MCF 10A (cell line): ENCODE measurements at regions not wholly inside any gene's neighbourhood (a gene's known extent, or its start where the extent isn't known, plus 50 kb on each side); places are given as distances from the start of the nearest gene placed in this dataset.

ENCODE experiments used
- BruUV-seq: library from RNA; stranded (reverse); fragments of 400-500 nt; replicated peaks from 2 replicates; lab custom pipeline; 2021; lab: Mats Ljungman, UMichigan
- CTCF ChIA-PET: fragments of 300-600 bp; sonication (Branson Sonifier 250); formaldehyde crosslinking; extraction: SDS; loops from one replicate; lab custom pipeline; 2021; ENCODE audit warnings: antibody characterized with exemption, inconsistent platforms; lab: Yijun Ruan, JAX
- POLR2A ChIA-PET: fragments of 300-600, 350-650 bp; sonication (Branson Sonifier 250); formaldehyde crosslinking; extraction: SDS; loops from one replicate; lab custom pipeline; 2020; ENCODE audit warnings: antibody characterized with exemption, inconsistent platforms; lab: Yijun Ruan, JAX
- DNase-seq: peaks from one replicate; pipeline ENCODE4 v3.0.0-alpha.2; 2018; ENCODE audit not compliant: unreplicated experiment
- H3K27ac Mint-ChIP-seq: one replicate; pipeline ENCODE4 v1.8.0; 2022; ENCODE audit warnings: mild to moderate bottlenecking, low read depth, mixed read lengths; ENCODE audit not compliant: unreplicated experiment
- H3K27me3 Mint-ChIP-seq: one replicate; pipeline ENCODE4 v1.8.0; 2022; ENCODE audit warnings: mixed read lengths; ENCODE audit not compliant: insufficient read depth, unreplicated experiment
- H3K36me3 Mint-ChIP-seq: one replicate; pipeline ENCODE4 v1.8.0; 2022; ENCODE audit warnings: mild to moderate bottlenecking, moderate library complexity, mixed read lengths; ENCODE audit not compliant: insufficient read depth, unreplicated experiment
- H3K4me1 Mint-ChIP-seq: one replicate; pipeline ENCODE4 v1.8.0; 2022; ENCODE audit warnings: mixed read lengths; ENCODE audit not compliant: insufficient read depth, unreplicated experiment
- H3K4me3 Mint-ChIP-seq: one replicate; pipeline ENCODE4 v1.8.0; 2022; ENCODE audit warnings: mild to moderate bottlenecking, moderate library complexity, mixed read lengths; ENCODE audit not compliant: unreplicated experiment
- H3K9me3 Mint-ChIP-seq: one replicate; pipeline ENCODE4 v1.8.0; 2022; ENCODE audit warnings: mixed read lengths; ENCODE audit not compliant: unreplicated experiment
- intact Hi-C: fragments of 100-400 bp; cut with micrococcal nuclease; formaldehyde crosslinking; loops from 2 replicates; pipeline ENCODE4 v1.14.1; 2022
- TF ChIP-seq, protein P1 (sequence below): fragments of 200-600 bp; IDR thresholded peaks from one replicate; pipeline ENCODE4 v1.8.0; 2022; ENCODE audit warnings: antibody characterized with exemption, mild to moderate bottlenecking; ENCODE audit not compliant: unreplicated experiment

DNA sequence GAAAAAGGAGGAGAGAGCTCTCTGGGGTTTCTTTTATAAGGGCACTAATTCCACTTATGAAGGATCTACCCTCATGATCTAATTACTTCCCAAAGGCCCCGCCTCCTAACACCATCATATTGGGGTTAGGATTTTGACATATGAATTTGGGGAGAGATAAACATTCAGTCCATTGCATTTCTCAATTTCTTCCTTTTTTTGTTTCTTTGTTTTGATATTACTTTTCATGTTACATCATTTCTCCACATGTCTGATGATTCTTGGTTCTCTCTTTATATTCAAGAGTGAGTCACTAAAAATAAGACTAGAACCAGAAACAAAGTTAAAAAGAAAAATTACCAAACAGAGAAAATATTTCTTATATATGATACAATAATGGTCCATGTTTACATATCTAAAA lies 63.2 kb upstream of the DUSP10 start:
- H3K27ac Mint-ChIP-seq = no peak overlapping the region
- POLR2A ChIA-PET = interaction anchor here (0.6 kb wide), 1 partner anchor 47 kb away, joined by 3 read pairs; no protein-coding TSS in a partner anchor
- H3K9me3 Mint-ChIP-seq = no peaks in the 10 kb centered on the region
- H3K27me3 Mint-ChIP-seq = no peaks in the 10 kb centered on the region
- TF ChIP-seq, protein P1, sequence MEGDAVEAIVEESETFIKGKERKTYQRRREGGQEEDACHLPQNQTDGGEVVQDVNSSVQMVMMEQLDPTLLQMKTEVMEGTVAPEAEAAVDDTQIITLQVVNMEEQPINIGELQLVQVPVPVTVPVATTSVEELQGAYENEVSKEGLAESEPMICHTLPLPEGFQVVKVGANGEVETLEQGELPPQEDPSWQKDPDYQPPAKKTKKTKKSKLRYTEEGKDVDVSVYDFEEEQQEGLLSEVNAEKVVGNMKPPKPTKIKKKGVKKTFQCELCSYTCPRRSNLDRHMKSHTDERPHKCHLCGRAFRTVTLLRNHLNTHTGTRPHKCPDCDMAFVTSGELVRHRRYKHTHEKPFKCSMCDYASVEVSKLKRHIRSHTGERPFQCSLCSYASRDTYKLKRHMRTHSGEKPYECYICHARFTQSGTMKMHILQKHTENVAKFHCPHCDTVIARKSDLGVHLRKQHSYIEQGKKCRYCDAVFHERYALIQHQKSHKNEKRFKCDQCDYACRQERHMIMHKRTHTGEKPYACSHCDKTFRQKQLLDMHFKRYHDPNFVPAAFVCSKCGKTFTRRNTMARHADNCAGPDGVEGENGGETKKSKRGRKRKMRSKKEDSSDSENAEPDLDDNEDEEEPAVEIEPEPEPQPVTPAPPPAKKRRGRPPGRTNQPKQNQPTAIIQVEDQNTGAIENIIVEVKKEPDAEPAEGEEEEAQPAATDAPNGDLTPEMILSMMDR = no peak
- no peak for DNase-seq
- CTCF ChIA-PET = no interaction called here
- BruUV-seq = no TSS peak
- peaks cover 22% of the 10 kb centered on the region for H3K4me1 Mint-ChIP-seq
- no peak overlapping the region for H3K4me3 Mint-ChIP-seq
- peaks cover 6% of the 10 kb centered on the region for H3K36me3 Mint-ChIP-seq
- intact Hi-C loops = no loop called here

DNA sequence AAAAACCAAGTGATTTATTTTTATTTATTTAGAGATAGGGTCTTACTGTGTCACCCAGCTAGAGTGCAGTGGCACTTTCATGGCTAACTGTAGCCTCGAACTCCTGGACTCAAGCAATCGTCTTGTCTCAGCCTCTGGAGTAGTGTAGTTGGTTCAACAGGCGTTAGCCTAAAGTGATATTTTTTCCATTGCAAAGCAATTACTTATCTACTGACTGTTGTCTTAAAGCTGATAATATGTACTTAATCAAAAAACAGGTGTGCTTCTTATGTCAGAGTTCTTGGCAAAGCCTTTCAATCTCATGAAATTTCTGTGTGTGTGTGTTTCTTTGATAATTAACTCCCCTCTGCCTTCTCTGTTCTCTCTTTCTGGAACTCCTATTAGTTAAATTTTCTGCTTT lies 62.4 kb upstream of the DUSP10 start:
- CTCF ChIA-PET = interaction anchor here (0.7 to 1.6 kb wide), 3 partner anchors 61 to 192 kb away, joined by 3 to 6 read pairs (median 3); partner anchors contain the start of gene DUSP10
- Mint-ChIP-seq H3K4me3 (no peak overlapping the region), H3K27me3 (no peaks in the 10 kb centered on the region), H3K27ac (no peak overlapping the region), H3K36me3 (peaks cover 6% of the 10 kb centered on the region), H3K4me1 (peaks cover 18% of the 10 kb centered on the region), H3K9me3 (peaks cover 7% of the 10 kb centered on the region)
- POLR2A ChIA-PET = interaction anchor here (1.0 to 2.7 kb wide), 2 partner anchors 9 to 42 kb away, joined by 3 to 6 read pairs; no protein-coding TSS in a partner anchor
- intact Hi-C loops = loop anchor here (5.0 kb wide), 1 partner anchor 83 kb away; no protein-coding TSS in a partner anchor
- no peak for DNase-seq
- TF ChIP-seq, protein P1 = no peak
- BruUV-seq = no TSS peak

DNA sequence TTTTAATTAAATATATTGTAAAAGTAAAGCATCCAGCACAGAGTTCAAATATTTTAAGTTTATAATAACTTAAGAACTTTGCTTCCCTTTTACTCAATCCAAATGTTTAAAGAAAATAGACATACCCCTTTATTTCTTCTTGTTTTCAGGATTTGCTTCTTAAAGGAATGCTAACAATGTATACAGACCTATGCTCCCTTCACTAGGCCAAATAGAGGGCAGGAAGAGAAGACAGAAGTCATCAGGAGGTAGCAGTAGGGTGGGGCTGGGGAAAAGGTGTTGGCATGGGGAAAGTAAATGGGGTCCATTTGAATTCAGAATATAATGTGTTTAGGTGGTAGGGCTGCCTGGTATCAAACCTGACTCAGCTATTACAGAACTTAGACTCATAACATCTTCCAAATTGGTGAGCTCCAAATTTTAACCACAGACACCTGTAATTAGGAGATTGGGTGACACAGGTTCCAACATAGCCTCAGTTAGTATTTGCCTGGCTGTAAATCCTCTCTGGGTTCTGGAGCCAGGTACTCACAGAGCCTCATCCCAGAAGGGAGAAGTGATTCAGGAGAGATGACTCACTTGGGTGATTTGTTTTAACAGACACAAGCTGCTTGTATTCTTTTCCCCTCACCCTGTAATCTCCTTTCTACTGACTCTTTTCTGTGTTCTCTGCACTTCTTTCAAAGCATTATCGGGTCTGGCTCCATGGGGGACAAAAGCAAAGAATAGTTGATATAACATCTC lies 60.1 kb upstream of the DUSP10 start:
- Mint-ChIP-seq H3K27ac (peak overlapping the region; percentile 63), H3K36me3 (peaks cover 6% of the 10 kb centered on the region), H3K9me3 (peaks cover 8% of the 10 kb centered on the region), H3K4me3 (no peak overlapping the region), H3K4me1 (peaks cover 18% of the 10 kb centered on the region), H3K27me3 (no peaks in the 10 kb centered on the region)
- ChIA-PET CTCF (interaction anchor here (0.6 to 1.7 kb wide), 19 partner anchors 12 to 653 kb away, joined by 3 to 8 read pairs (median 4); no protein-coding TSS in a partner anchor), POLR2A (interaction anchor here (0.5 to 2.7 kb wide), 16 partner anchors 8 to 206 kb away, joined by 3 to 26 read pairs (median 6); partner anchors contain the start of gene DUSP10)
- intact Hi-C loops = loop anchor here (5.0 kb wide), 1 partner anchor 85 kb away; no protein-coding TSS in a partner anchor
- BruUV-seq = no TSS peak
- TF ChIP-seq, protein P1 = no peak
- DNase-seq = peak; percentile 87

DNA sequence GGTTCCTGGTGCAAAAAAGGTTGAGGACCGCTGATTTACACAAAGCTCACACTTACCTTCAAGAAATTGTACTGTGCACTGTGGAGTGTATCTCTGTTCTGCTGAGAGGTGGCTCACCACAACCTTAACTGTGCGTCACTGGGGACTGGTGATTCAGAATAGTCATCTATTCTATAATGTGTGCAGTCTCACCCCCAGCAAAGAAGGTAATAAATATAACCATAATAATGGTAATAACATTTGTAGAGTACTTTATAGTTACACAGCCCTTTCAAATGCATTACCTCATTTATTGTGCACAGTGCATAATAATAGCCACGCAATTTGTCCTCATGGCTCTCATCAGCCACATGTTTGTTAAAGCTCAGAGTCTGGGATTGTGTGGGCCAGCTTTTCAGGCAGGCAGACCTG lies 59.4 kb upstream of the DUSP10 start:
- intact Hi-C loops = loop anchor here (5.0 kb wide), 1 partner anchor 86 kb away; no protein-coding TSS in a partner anchor
- no peak for DNase-seq
- BruUV-seq = no TSS peak
- Mint-ChIP-seq H3K4me1 (peaks cover 18% of the 10 kb centered on the region), H3K27ac (peak overlapping the region; percentile 8), H3K36me3 (peaks cover 6% of the 10 kb centered on the region), H3K27me3 (no peaks in the 10 kb centered on the region), H3K4me3 (no peak overlapping the region), H3K9me3 (peaks cover 8% of the 10 kb centered on the region)
- ChIA-PET CTCF (interaction anchor here (0.7 to 1.6 kb wide), 7 partner anchors 11 to 651 kb away, joined by 3 to 8 read pairs (median 4); no protein-coding TSS in a partner anchor), POLR2A (interaction anchor here (0.6 to 2.7 kb wide), 7 partner anchors 17 to 106 kb away, joined by 3 to 26 read pairs (median 9); partner anchors contain the start of gene DUSP10)
- TF ChIP-seq, protein P1 = no peak
